HG02798 (cell line): ENCODE measurements at regions not wholly inside any gene's neighbourhood (a gene's known extent, or its start where the extent isn't known, plus 50 kb on each side); places are given as distances from the start of the nearest gene placed in this dataset.

ENCODE experiments used
- ATAC-seq: cut with Tn5 transposase; IDR thresholded peaks from one replicate; pipeline ENCODE4 v1.9.1; 2021; ENCODE audit warnings: mild to moderate bottlenecking; ENCODE audit not compliant: unreplicated experiment, poor library complexity

- no peak for ATAC-seq
Observed at GRCh38 chr12:125193376-125194152, 128.3 kb downstream of the AACS start.

GRCh38 chr12:125194163-125194773 lies 129.0 kb downstream of the AACS start:
- no peak for ATAC-seq

GRCh38 chr12:125194987-125195386 lies 129.8 kb downstream of the AACS start:
- ATAC-seq: no peak

GRCh38 chr12:125197326-125197725 lies 132.1 kb downstream of the AACS start:
- ATAC-seq: no peak

- ATAC-seq: no peak
Observed at GRCh38 chr12:125198652-125199051, 133.4 kb downstream of the AACS start.

GRCh38 chr12:125201090-125201489 lies 135.9 kb downstream of the AACS start:
- ATAC-seq: no peak

GRCh38 chr12:125201940-125202339 lies 136.7 kb downstream of the AACS start:
- no peak for ATAC-seq

GRCh38 chr12:125202421-125202820 lies 137.2 kb downstream of the AACS start:
- ATAC-seq: no peak

GRCh38 chr12:125203145-125203765 lies 138.0 kb downstream of the AACS start:
- no peak for ATAC-seq

- no peak for ATAC-seq
Observed at GRCh38 chr12:125205386-125205785, 140.2 kb downstream of the AACS start.

- no peak for ATAC-seq
Observed at GRCh38 chr12:125206711-125207110, 141.5 kb downstream of the AACS start.

GRCh38 chr12:125208334-125208733 lies 143.1 kb downstream of the AACS start:
- ATAC-seq: no peak

- no peak for ATAC-seq
Observed at GRCh38 chr12:125208942-125209341, 143.7 kb downstream of the AACS start.

GRCh38 chr12:125210104-125210755 lies 145.0 kb downstream of the AACS start:
- no peak for ATAC-seq

- no peak for ATAC-seq
Observed at GRCh38 chr12:125211464-125211863, 146.2 kb downstream of the AACS start.

GRCh38 chr12:125214289-125214688 lies 149.1 kb downstream of the AACS start:
- no peak for ATAC-seq

- no peak for ATAC-seq
Observed at GRCh38 chr12:125216756-125217155, 151.5 kb downstream of the AACS start.

GRCh38 chr12:125217308-125217707 lies 152.1 kb downstream of the AACS start:
- ATAC-seq: no peak

GRCh38 chr12:125218952-125219351 lies 153.7 kb downstream of the AACS start:
- ATAC-seq: no peak

- ATAC-seq: no peak
Observed at GRCh38 chr12:125220404-125221273, 155.4 kb downstream of the AACS start.
